Dedifferentiated amniotic fluid mesenchymal stem cell (primary cell): ENCODE measurements at regions not wholly inside any gene's neighbourhood (a gene's known extent, or its start where the extent isn't known, plus 50 kb on each side); places are given as distances from the start of the nearest gene placed in this dataset.

Experiments used
- DNase-seq: peaks from one replicate; pipeline ENCODE4 v3.0.0-alpha.2; 2016; ENCODE audit errors: extremely low spot score

- no peak for DNase-seq
Observed at GRCh38 chr6:50610562-50610961, 102.8 kb upstream of the TFAP2D start.

GRCh38 chr6:50635429-50635828 is 77.9 kb upstream of the TFAP2D start:
- DNase-seq: no peak

- no peak for DNase-seq
Observed at GRCh38 chr6:50637267-50637666, 76.1 kb upstream of the TFAP2D start.

- DNase-seq: no peak
Observed at GRCh38 chr6:50649086-50649485, 64.2 kb upstream of the TFAP2D start.

GRCh38 chr6:50653253-50653652 is 60.1 kb upstream of the TFAP2D start:
- no peak for DNase-seq

GRCh38 chr6:50654155-50654554 is 59.2 kb upstream of the TFAP2D start:
- no peak for DNase-seq

GRCh38 chr6:50655848-50656453 is 57.4 kb upstream of the TFAP2D start:
- no peak for DNase-seq

GRCh38 chr6:50657513-50657912 is 55.8 kb upstream of the TFAP2D start:
- DNase-seq: no peak

GRCh38 chr6:50658561-50658960 is 54.8 kb upstream of the TFAP2D start:
- DNase-seq: no peak

GRCh38 chr6:50661636-50662035 is 51.7 kb upstream of the TFAP2D start:
- no peak for DNase-seq
